Activated CD8-positive, alpha-beta memory T cell treated with anti-CD3 and anti-CD28 coated beads, Interleukin-2, amount 10 ng/mL, durations not matched to agents 7 days and 5 days (primary cell): ENCODE measurements at regions not wholly inside any gene's neighbourhood (a gene's known extent, or its start where the extent isn't known, plus 50 kb on each side); places are given as distances from the start of the nearest gene placed in this dataset.
"Not testable (repeated sequence)": the region's sequence is repeated elsewhere in the genome, so short reads cannot be mapped to it uniquely, and the experiment has no call there.

Experiments used
- ATAC-seq: fragments of 150-1000 bp; cut with Tn5 transposase; one replicate; pipeline ENCODE4 v1.10.0; 2021; ENCODE audit warnings: moderate library complexity
- CTCF ChIA-PET: fragments of 350-600 bp; sonication (Branson Sonifier 250); formaldehyde crosslinking; loops from one replicate; lab custom pipeline; 2021; ENCODE audit warnings: antibody characterized with exemption; lab: Charles Lee
- DNase-seq: peaks from one replicate; pipeline ENCODE4 v3.0.0-alpha.2; 2020
- H3K27ac Mint-ChIP-seq: one replicate; pipeline ENCODE4 v1.8.0; 2021; ENCODE audit warnings: mild to moderate bottlenecking, mixed read lengths
- H3K27me3 Mint-ChIP-seq: one replicate; pipeline ENCODE4 v1.8.0; 2021; ENCODE audit warnings: mixed read lengths
- H3K36me3 Mint-ChIP-seq: one replicate; pipeline ENCODE4 v1.8.0; 2021; ENCODE audit warnings: mild to moderate bottlenecking, mixed read lengths
- H3K4me1 Mint-ChIP-seq: one replicate; pipeline ENCODE4 v1.8.0; 2021; ENCODE audit warnings: mixed read lengths
- H3K4me3 Mint-ChIP-seq: one replicate; pipeline ENCODE4 v1.8.0; 2021; ENCODE audit warnings: mild to moderate bottlenecking, moderate library complexity, mixed read lengths
- H3K9me3 Mint-ChIP-seq: one replicate; pipeline ENCODE4 v1.8.0; 2022; ENCODE audit warnings: low read depth, mixed read lengths

DNA sequence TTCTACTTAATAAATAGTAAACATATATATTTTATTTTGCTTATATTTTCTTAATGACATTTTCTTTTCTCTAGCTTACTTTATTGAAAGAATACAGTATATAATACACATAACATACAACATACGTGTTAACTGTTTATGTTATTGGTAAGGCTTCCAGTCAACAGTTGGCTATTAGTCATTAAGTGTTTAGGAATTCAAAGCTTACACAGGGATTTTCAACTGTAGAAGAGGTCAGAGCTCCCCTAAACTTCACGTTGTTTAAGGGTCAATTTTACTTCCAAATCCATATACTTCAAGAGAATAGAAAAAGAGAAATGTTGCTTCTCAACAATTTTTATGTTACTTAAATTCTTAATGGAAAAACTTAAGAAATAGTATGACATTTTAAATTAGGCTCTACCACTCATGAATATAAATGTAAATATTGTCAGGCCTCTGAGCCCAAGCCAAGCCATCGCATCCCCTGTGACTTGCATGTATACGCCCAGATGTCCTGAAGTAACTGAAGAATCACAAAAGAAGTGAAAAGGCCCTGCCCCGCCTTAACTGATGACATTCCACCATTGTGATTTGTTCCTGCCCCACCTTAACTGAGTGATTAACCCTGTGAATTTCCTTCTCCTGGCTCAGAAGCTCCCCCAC, 456.5 kb upstream of the NETO1 start:
- DNase-seq, H3K4me3 Mint-ChIP-seq, ATAC-seq, H3K4me1 Mint-ChIP-seq, H3K9me3 Mint-ChIP-seq, CTCF ChIA-PET, H3K36me3 Mint-ChIP-seq, H3K27me3 Mint-ChIP-seq, H3K27ac Mint-ChIP-seq: not testable (repeated sequence)

DNA sequence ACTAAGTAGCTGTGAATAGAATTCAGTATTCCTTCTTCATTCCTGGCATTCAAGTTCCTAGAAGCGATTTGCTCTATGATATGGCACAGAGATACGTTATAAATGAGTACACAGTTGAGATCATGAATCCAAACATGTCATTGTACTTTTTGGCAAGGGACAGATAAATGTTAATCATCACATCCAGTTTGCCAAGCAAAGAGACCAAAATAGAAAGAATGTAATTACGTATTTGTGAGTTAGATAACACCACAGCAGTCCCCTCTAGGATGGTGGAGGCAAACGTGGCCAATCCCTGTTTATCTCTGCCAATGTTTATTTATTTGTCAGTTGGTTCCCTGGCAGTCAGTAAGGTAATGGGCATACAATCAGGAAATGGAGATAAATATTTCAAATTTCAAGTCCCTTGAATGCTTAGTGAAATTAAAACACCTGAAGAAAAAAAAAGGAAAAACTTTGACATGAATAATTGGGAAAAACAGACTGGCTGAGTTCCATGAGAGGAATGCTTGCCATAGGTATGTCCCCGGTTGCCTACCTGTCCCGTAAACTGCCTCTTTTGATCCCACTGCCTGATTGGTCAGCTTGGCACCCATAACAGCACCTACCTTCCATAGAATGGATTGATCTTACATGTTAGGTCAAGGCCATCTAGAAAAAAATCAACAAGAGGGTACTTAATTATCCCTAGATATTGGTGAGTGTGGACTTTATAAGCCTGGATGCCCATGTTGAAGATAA, 451.1 kb upstream of the NETO1 start:
- DNase-seq = no peak
- Mint-ChIP-seq H3K36me3 (no peaks in the 10 kb centered on the region), H3K27ac (no peak overlapping the region), H3K4me3 (no peak overlapping the region), H3K4me1 (no peaks in the 10 kb centered on the region), H3K9me3 (peaks cover 7% of the 10 kb centered on the region), H3K27me3 (no peaks in the 10 kb centered on the region)
- CTCF ChIA-PET = no interaction called here
- no peak for ATAC-seq

DNA sequence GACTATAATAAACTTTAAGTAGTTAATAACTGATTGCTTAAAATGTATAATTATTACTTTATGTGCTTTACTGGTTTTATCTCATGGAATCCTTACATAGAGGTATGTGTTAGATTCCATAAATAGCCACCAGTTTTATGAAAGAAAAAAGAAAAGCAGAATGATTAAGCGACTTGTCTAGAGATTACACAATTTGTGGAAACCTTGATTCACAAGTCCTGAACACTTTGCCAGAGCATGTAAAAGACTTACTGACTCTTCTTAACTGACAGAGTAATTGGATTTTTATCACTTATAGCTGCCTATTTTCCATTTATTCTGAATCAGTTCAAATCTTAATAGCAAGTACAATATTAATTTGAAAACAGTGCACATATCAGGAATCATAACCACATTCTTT, 448.7 kb upstream of the NETO1 start:
- Mint-ChIP-seq H3K9me3 (peaks cover 7% of the 10 kb centered on the region), H3K27ac (no peak overlapping the region), H3K36me3 (no peaks in the 10 kb centered on the region), H3K4me3 (no peak overlapping the region), H3K27me3 (no peaks in the 10 kb centered on the region), H3K4me1 (no peaks in the 10 kb centered on the region)
- CTCF ChIA-PET = no interaction called here
- DNase-seq (no peak), ATAC-seq (no peak)

DNA sequence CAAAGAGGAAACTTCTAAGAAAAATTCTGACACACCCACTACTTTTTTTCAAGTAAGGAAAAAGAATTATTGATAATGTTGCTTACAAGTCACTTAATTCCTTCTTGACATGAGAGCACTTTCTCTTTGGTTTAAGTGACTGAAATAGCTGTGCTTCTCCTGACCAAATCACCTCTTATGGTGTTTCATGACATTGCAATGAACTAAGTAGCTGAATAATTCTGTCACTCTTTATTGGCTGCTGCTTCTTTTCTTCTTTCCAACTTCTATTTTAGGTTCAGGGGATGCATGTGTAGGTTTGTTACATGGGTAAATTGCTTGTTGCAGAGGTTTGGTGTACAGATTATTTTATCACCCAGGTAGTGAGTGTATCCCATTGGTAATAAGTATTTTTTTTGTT, 447.6 kb upstream of the NETO1 start:
- CTCF ChIA-PET = no interaction called here
- Mint-ChIP-seq H3K4me3 (no peak overlapping the region), H3K27me3 (no peaks in the 10 kb centered on the region), H3K36me3 (no peaks in the 10 kb centered on the region), H3K27ac (no peak overlapping the region), H3K9me3 (peaks cover 10% of the 10 kb centered on the region), H3K4me1 (no peaks in the 10 kb centered on the region)
- DNase-seq (no peak), ATAC-seq (no peak)

DNA sequence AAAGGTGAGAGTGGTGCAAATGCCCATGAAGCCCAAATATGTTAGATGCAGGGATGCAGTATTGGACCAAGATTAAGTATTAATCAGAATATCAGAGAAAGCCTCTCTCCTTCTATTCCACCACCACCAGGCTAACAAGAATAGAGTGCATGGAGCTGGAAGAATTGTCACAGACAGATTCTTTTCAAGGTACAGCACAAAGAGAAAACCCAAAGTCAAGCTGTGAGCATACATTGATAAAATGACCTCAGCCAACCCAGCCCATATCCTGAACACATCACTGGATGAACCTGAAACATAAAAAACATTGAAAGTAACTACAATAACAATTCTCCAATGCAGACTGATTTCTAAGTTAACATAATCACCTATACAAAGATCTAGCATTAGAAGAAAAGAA, 445.7 kb upstream of the NETO1 start:
- Mint-ChIP-seq H3K4me3 (no peak overlapping the region), H3K27ac (no peak overlapping the region)

DNA sequence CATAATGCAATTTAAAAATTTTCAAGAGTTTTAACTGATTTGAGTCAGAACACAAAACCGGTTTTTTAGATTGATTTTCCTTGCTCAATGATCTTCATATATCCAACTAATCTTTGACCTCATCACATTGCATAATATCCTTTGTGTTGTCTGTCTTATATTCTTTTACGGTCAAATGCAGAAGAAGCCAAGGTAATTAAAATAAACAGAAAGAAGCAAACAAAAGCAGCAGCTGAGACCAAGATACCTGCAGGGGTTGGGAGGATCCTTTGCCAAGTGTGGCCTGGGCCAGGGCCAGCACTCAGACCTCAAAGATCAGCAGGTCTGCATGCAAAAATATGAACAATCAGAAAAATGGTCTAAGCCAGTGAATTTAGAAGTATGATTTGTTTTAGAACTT, 428.9 kb upstream of the NETO1 start:
- no peak for ATAC-seq
- H3K4me1 Mint-ChIP-seq = no peaks in the 10 kb centered on the region
- no peaks in the 10 kb centered on the region for H3K36me3 Mint-ChIP-seq
- no peak for DNase-seq
- no peak overlapping the region for H3K27ac Mint-ChIP-seq
- CTCF ChIA-PET = no interaction called here
- H3K27me3 Mint-ChIP-seq = no peaks in the 10 kb centered on the region
- peaks cover 21% of the 10 kb centered on the region for H3K9me3 Mint-ChIP-seq
- no peak overlapping the region for H3K4me3 Mint-ChIP-seq

More for the DNA sequence above, 445.7 kb upstream of the NETO1 start:
- ATAC-seq = no peak
- DNase-seq = no peak
- Mint-ChIP-seq H3K4me1 (no peaks in the 10 kb centered on the region), H3K9me3 (peaks cover 7% of the 10 kb centered on the region), H3K27me3 (no peaks in the 10 kb centered on the region), H3K36me3 (no peaks in the 10 kb centered on the region)
- CTCF ChIA-PET = no interaction called here

GRCh38 chr18:73292156-73292555, 424.4 kb upstream of the NETO1 start:
- H3K9me3 Mint-ChIP-seq = peaks cover 18% of the 10 kb centered on the region
- DNase-seq (no peak), ATAC-seq (no peak)
- H3K4me1 Mint-ChIP-seq = no peaks in the 10 kb centered on the region
- no peaks in the 10 kb centered on the region for H3K27me3 Mint-ChIP-seq
- no peak overlapping the region for H3K27ac Mint-ChIP-seq
- CTCF ChIA-PET = no interaction called here
- no peak overlapping the region for H3K4me3 Mint-ChIP-seq
- no peaks in the 10 kb centered on the region for H3K36me3 Mint-ChIP-seq

DNA sequence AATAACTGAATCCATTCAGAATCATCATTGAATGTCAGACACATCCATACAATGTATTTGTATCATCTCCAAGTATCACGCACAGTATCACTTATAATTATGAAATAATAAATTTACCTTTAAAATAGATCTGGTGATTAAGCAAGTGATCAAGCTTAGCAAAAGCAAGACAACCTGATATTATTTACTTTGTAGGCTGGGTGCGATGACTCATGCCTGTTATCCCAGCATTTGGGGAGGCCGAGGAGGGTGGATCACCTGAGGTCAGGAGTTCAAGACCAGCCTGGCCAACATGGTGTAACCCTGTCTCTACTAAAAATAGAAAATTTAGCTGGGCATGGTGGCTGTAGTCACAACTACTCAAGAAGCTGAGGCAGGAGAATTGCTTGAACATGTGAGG, 421.0 kb upstream of the NETO1 start:
- CTCF ChIA-PET = no interaction called here

GRCh38 chr18:73286584-73286983, 418.8 kb upstream of the NETO1 start:
- no peak overlapping the region for H3K27ac Mint-ChIP-seq
- DNase-seq = no peak
- H3K9me3 Mint-ChIP-seq = peaks cover 8% of the 10 kb centered on the region
- no peaks in the 10 kb centered on the region for H3K27me3 Mint-ChIP-seq
- ATAC-seq = no peak
- no peaks in the 10 kb centered on the region for H3K36me3 Mint-ChIP-seq
- CTCF ChIA-PET = no interaction called here
- no peaks in the 10 kb centered on the region for H3K4me1 Mint-ChIP-seq
- H3K4me3 Mint-ChIP-seq = no peak overlapping the region

More for the DNA sequence above, 421.0 kb upstream of the NETO1 start:
- Mint-ChIP-seq H3K4me3 (no peak overlapping the region), H3K36me3 (no peaks in the 10 kb centered on the region), H3K27me3 (no peaks in the 10 kb centered on the region), H3K9me3 (peaks cover 5% of the 10 kb centered on the region), H3K27ac (no peak overlapping the region), H3K4me1 (no peaks in the 10 kb centered on the region)
- DNase-seq (no peak), ATAC-seq (no peak)

DNA sequence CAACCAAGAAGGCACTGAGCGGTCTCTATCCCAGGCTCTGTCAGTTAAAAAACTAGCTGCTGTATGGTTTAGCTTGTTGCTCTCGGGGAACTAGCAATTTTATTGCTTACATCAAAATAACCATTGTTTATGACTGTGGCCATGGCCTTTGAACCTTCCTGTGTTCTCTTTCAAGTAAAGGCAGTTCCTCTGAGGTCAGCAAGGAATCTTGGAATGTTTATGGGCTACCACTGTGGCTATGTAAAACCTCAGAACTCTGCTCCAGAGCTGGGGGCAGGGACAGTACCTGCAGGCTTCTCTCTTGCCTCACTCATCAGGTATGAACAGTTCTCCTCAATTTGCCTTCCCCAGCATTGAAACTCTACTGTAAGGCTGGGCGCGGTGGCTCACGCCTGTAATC, 416.0 kb upstream of the NETO1 start:
- DNase-seq = no peak
- Mint-ChIP-seq H3K27me3 (no peaks in the 10 kb centered on the region), H3K4me3 (no peak overlapping the region), H3K27ac (no peak overlapping the region), H3K36me3 (no peaks in the 10 kb centered on the region), H3K9me3 (peaks cover 15% of the 10 kb centered on the region), H3K4me1 (no peaks in the 10 kb centered on the region)
- CTCF ChIA-PET = no interaction called here
- no peak for ATAC-seq

- Mint-ChIP-seq H3K36me3 (no peaks in the 10 kb centered on the region), H3K4me3 (no peak overlapping the region), H3K27ac (no peak overlapping the region), H3K9me3 (peaks cover 14% of the 10 kb centered on the region), H3K27me3 (no peaks in the 10 kb centered on the region), H3K4me1 (no peaks in the 10 kb centered on the region)
- CTCF ChIA-PET = no interaction called here
- ATAC-seq (no peak), DNase-seq (no peak)
Observed at GRCh38 chr18:73283032-73283431, 415.2 kb upstream of the NETO1 start.

DNA sequence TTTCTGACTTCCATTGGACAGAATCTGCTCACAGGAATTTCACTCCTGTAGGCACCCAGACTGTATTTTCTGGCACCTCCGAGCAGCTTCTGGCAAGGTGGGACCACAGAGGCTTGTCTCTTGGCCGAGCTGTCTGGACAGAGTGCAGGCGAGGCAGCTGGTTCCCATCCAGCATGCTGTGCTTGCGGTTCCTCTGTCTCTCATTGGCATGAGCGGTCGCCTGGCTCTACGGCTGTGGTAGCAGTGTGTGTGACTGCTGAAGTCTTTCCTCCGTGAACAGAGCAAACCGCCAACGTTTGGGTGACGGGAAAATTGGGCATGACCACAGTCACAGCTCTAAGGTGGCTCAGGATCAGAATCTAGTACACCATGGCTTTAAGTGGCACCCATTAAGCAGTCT, 411.7 kb upstream of the NETO1 start:
- CTCF ChIA-PET = no interaction called here
- DNase-seq = no peak
- Mint-ChIP-seq H3K27me3 (no peaks in the 10 kb centered on the region), H3K27ac (no peak overlapping the region), H3K4me3 (no peak overlapping the region), H3K9me3 (peaks cover 21% of the 10 kb centered on the region), H3K4me1 (no peaks in the 10 kb centered on the region), H3K36me3 (no peaks in the 10 kb centered on the region)
- ATAC-seq = no peak

DNA sequence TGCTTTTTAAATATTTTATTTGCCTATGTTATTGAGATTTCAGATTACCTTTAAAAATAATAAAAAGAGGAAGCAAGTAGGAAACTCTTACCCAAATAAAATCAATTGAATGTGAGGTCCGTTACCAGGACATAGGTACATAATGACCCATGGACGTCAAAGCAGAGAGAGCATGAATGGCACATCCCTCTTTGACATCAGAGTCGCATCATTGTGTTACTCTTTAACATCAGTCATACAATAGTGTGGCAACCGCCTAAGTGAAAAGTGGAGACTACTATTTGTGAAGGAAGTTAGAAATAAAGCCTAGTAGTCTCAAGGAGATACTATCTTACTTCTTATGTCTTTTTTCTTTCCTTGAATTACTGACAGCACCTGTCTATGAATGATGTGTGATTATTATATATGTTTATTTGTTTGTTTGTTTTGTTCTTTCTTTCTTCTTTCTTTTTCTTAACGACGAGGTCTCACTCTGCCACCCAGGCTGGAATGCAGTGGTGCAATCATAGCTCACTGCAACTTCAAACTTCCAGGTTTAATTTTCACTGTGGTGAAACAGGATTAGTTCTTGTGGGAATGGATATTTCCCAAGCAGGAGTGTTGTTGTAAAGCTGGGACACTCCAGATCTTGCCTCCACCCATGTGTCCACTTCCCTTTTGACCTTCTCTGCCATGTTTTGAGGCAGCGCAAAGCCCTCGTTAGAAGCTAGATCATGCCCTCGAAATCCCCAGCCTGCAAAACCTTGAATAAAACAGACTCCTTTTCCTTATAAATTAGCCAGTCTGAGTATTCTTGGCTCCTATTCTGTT, 407.2 kb upstream of the NETO1 start:
- Mint-ChIP-seq H3K4me3 (no peak overlapping the region), H3K27ac (no peak overlapping the region), H3K36me3 (no peaks in the 10 kb centered on the region), H3K9me3 (peaks cover 22% of the 10 kb centered on the region), H3K4me1 (no peaks in the 10 kb centered on the region), H3K27me3 (no peaks in the 10 kb centered on the region)
- CTCF ChIA-PET = no interaction called here
- DNase-seq (no peak), ATAC-seq (no peak)
